IMR-90 (cell line): ENCODE measurements at regions not wholly inside any gene's neighbourhood (a gene's known extent, or its start where the extent isn't known, plus 50 kb on each side); places are given as distances from the start of the nearest gene placed in this dataset.

Experiments used
- ATAC-seq: fragments of 200-7000 bp; cut with Tn5 transposase; 2 replicates; pipeline ENCODE4 v1.9.1; 2020; ENCODE audit warnings: low read depth, mild to moderate bottlenecking, moderate library complexity
- BruUV-seq: library from RNA; stranded (reverse); fragments of 400-500 nt; replicated peaks from 2 replicates; lab custom pipeline; 2021; lab: Mats Ljungman, UMichigan
- CTCF ChIA-PET: fragments of 300-600 bp; formaldehyde crosslinking; extraction: SDS; loops from one replicate; lab custom pipeline; 2021; ENCODE audit warnings: antibody characterized with exemption; lab: Yijun Ruan, JAX
- POLR2A ChIA-PET: fragments of 300-600 bp; sonication (Branson Sonifier 250); formaldehyde crosslinking; loops from one replicate; lab custom pipeline; 2022; ENCODE audit warnings: antibody characterized with exemption; ENCODE audit not compliant: unreplicated experiment; lab: Charles Lee
- DNase-seq: peaks from one replicate; pipeline ENCODE4 v3.0.0; 2013
- H2AFZ ChIP-seq: replicated peaks from 2 replicates; pipeline ENCODE3; 2013; ENCODE audit warnings: low read length, mild to moderate bottlenecking; ENCODE audit not compliant: poor library complexity
- H2AK5ac ChIP-seq: 2 replicates; pipeline ENCODE4 v1.6.1; 2013; ENCODE audit warnings: low read depth, low read length, inconsistent platforms
- H2AK9ac ChIP-seq: replicated peaks from 2 replicates; pipeline ENCODE3; 2013; ENCODE audit warnings: mild to moderate bottlenecking, low read depth, low read length, moderate library complexity; ENCODE audit not compliant: poor library complexity
- H2BK120ac ChIP-seq: 2 replicates; pipeline ENCODE4 v1.6.1; 2013; ENCODE audit warnings: low read depth, low read length, inconsistent platforms
- H2BK15ac ChIP-seq: 3 replicates; pipeline ENCODE4 v1.6.1; 2013; ENCODE audit warnings: low read depth, low read length, inconsistent platforms
- H2BK20ac ChIP-seq: 2 replicates; pipeline ENCODE4 v1.6.1; 2013; ENCODE audit warnings: low read depth, mild to moderate bottlenecking, inconsistent platforms, low read length, moderate library complexity
- H2BK5ac ChIP-seq: 2 replicates; pipeline ENCODE4 v1.6.1; 2013; ENCODE audit warnings: mild to moderate bottlenecking, low read depth, low read length, inconsistent platforms; ENCODE audit not compliant: poor library complexity, severe bottlenecking
- H3K14ac ChIP-seq: replicated peaks from 2 replicates; pipeline ENCODE4 v1.6.1; 2013; ENCODE audit warnings: low read depth, low read length, inconsistent platforms
- H3K18ac ChIP-seq: 2 replicates; pipeline ENCODE4 v1.6.1; 2013; ENCODE audit warnings: low read depth, low read length, control low read depth
- H3K23ac ChIP-seq: 2 replicates; pipeline ENCODE4 v1.6.1; 2013; ENCODE audit warnings: low read depth, low read length, inconsistent platforms
- H3K27ac ChIP-seq: 2 replicates; pipeline ENCODE4 v1.5.1; 2013; ENCODE audit warnings: mild to moderate bottlenecking, control low read depth, low read length; ENCODE audit not compliant: insufficient read depth
- H3K27me3 ChIP-seq: 2 replicates; pipeline ENCODE4 v1.6.1; 2013; ENCODE audit warnings: low read length; ENCODE audit not compliant: control insufficient read depth, insufficient read depth
- H3K36me3 ChIP-seq: 2 replicates; pipeline ENCODE4 v1.6.1; 2013; ENCODE audit warnings: low read length, mixed read lengths; ENCODE audit not compliant: control insufficient read depth, insufficient read depth
- H3K4ac ChIP-seq: 2 replicates; pipeline ENCODE4 v1.6.1; 2013; ENCODE audit warnings: low read depth, low read length, inconsistent platforms
- H3K4me1 ChIP-seq: 2 replicates; pipeline ENCODE4 v1.6.1; 2013; ENCODE audit warnings: low read length, mixed read lengths; ENCODE audit not compliant: control insufficient read depth, insufficient read depth
- H3K4me2 ChIP-seq: 2 replicates; pipeline ENCODE4 v1.6.1; 2013; ENCODE audit warnings: low read depth, mild to moderate bottlenecking, control low read depth, low read length, moderate library complexity
- H3K4me3 ChIP-seq: 2 replicates; pipeline ENCODE4 v1.5.1; 2013; ENCODE audit warnings: low read depth, mild to moderate bottlenecking, control low read depth, low read length, moderate library complexity; ENCODE audit not compliant: insufficient read depth
- H3K56ac ChIP-seq: 2 replicates; pipeline ENCODE4 v1.6.1; 2013; ENCODE audit warnings: low read length, inconsistent platforms; ENCODE audit not compliant: insufficient read depth; ENCODE audit errors: extremely low read depth
- H3K79me1 ChIP-seq, 2 experiments: 2 replicates each; pipeline ENCODE4 v1.6.1; 2013; ENCODE audit warnings: low read length in 2 of 2, inconsistent platforms in 1 of 2, low read depth in 1 of 2
- H3K9ac ChIP-seq: 2 replicates; pipeline ENCODE4 v1.6.1; 2013; ENCODE audit warnings: low read depth, low read length, control low read depth
- H3K9me1 ChIP-seq: 2 replicates; pipeline ENCODE4 v1.6.1; 2013; ENCODE audit warnings: low read length, inconsistent platforms; ENCODE audit not compliant: insufficient read depth
- H3K9me3 ChIP-seq: 2 replicates; pipeline ENCODE4 v1.6.1; 2013; ENCODE audit warnings: low read length; ENCODE audit not compliant: control insufficient read depth, insufficient read depth
- H4K20me1 ChIP-seq: 2 replicates; pipeline ENCODE4 v1.6.1; 2013; ENCODE audit warnings: low read length, inconsistent platforms; ENCODE audit not compliant: insufficient read depth
- H4K5ac ChIP-seq: 2 replicates; pipeline ENCODE4 v1.6.1; 2013; ENCODE audit warnings: mild to moderate bottlenecking, low read depth, low read length, control low read depth
- H4K8ac ChIP-seq, 2 experiments: 2 replicates each; pipeline ENCODE4 v1.6.1; 2013; ENCODE audit warnings: low read depth in 2 of 2, low read length in 2 of 2, control low read depth in 1 of 2, inconsistent platforms in 1 of 2
- H4K91ac ChIP-seq: 2 replicates; pipeline ENCODE4 v1.6.1; 2013; ENCODE audit warnings: low read depth, low read length, inconsistent platforms; ENCODE audit not compliant: insufficient read depth
- RAD21 ChIP-seq: IDR thresholded peaks from 2 replicates; pipeline ENCODE4 v1.6.1; 2012; ENCODE audit warnings: low read length, improper control_type of control experiment
- SMC3 ChIP-seq: fragments of 150-350 bp; IDR thresholded peaks from 2 replicates; pipeline ENCODE4 v1.6.1; 2016; ENCODE audit warnings: low read depth, mild to moderate bottlenecking, antibody characterized with exemption, low read length, moderate library complexity
- WGBS, 2 experiments: methylation state at CpG; one replicate each; pipeline versions ENCODE4 v1.1.5 to v1.1.7; 2013; ENCODE audit warnings: missing lambda C conversion rate in 2 of 2; ENCODE audit not compliant: insufficient read length in 1 of 2; ENCODE audit errors: extremely low coverage in 2 of 2; 5-methylcytosine and 5-hydroxymethylcytosine counted together
- dilution Hi-C: fragments of 300-500 bp; cut with HindIII; formaldehyde crosslinking; loops from one replicate; pipeline ENCODE4 v1.14.3; 2018; ENCODE audit warnings: low sequenced_read_pairs; ENCODE audit not compliant: unreplicated experiment
- in situ Hi-C: fragments of 300-500 bp; cut with MboI; formaldehyde crosslinking; loops from 3 replicates; pipeline ENCODE4 v1.14.3; 2019; ENCODE audit warnings: low sequenced_read_pairs, inconsistent platforms, mixed read lengths
- intact Hi-C: fragments of 100-400 bp; cut with micrococcal nuclease; formaldehyde crosslinking; loops from 2 replicates; pipeline ENCODE4 v1.10.0; 2022
- TF ChIP-seq, protein P1 (sequence below): fragments of 150-350 bp; IDR thresholded peaks from 2 replicates; pipeline ENCODE4 v1.6.1; 2017; ENCODE audit warnings: mild to moderate bottlenecking, antibody characterized with exemption, low read length, low read depth

DNA sequence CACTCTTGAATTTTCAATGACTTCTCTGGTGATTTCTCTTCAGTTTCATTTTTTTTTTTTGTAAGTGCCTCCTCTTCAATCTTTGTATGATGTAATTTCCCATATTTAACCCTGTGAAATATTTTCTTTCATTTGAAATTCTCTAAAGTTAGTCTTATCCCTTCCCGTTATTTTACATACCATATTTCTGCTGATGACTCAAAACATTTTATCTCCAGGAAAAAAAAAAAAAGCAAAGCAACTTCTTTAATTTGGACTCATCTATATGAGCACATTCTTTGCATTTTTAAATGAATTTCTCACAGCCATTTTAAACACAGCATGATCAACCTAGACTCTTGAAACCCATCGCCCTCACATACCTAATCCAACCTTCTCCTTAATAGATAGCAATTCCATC is 1831.4 kb downstream of the ARAP2 start:
- no CpG with 5 or more reads among the region's 2 CpGs for WGBS, 2 experiments

More for the DNA sequence above, 1831.4 kb downstream of the ARAP2 start:
- H3K4me2 ChIP-seq, result no peak overlapping the region
- DNase-seq (no peak), ATAC-seq (no peak)
- intact Hi-C loops (no loop called here), in situ Hi-C loops (no loop called here), dilution Hi-C loops (no loop called here)
- H4K20me1 ChIP-seq, result no peaks in the 10 kb centered on the region
- no peak overlapping the region for H3K4ac ChIP-seq
- H2BK5ac ChIP-seq, result no peak overlapping the region
- H3K18ac ChIP-seq, result no peak overlapping the region
- no peaks in the 10 kb centered on the region for H3K9me1 ChIP-seq
- H3K4me1 ChIP-seq, result no peaks in the 10 kb centered on the region
- H2BK20ac ChIP-seq, result no peak overlapping the region
- H2AK9ac ChIP-seq, result no peak overlapping the region
- H2BK120ac ChIP-seq, result no peak overlapping the region
- H3K27me3 ChIP-seq, result no peaks in the 10 kb centered on the region
- H3K79me1 ChIP-seq, result no peaks in the 10 kb centered on the region
- H4K8ac ChIP-seq, result no peak overlapping the region
- CTCF ChIA-PET, result no interaction called here
- TF ChIP-seq, protein P1, sequence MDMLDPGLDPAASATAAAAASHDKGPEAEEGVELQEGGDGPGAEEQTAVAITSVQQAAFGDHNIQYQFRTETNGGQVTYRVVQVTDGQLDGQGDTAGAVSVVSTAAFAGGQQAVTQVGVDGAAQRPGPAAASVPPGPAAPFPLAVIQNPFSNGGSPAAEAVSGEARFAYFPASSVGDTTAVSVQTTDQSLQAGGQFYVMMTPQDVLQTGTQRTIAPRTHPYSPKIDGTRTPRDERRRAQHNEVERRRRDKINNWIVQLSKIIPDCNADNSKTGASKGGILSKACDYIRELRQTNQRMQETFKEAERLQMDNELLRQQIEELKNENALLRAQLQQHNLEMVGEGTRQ, result no peak
- no peak for TF ChIP-seq SMC3
- TF ChIP-seq RAD21, result no peak
- no TSS peak for BruUV-seq
- H3K23ac ChIP-seq, result no peak overlapping the region
- H4K91ac ChIP-seq, result no peak overlapping the region
- H4K5ac ChIP-seq, result no peak overlapping the region
- H3K4me3 ChIP-seq, result no peak overlapping the region
- no peak overlapping the region for H3K9ac ChIP-seq
- H3K9me3 ChIP-seq, result peaks cover 2% of the 10 kb centered on the region; the same call in 1 of the 2 replicates
- H2AFZ ChIP-seq, result no peak overlapping the region
- H3K27ac ChIP-seq, result no peak overlapping the region
- H2BK15ac ChIP-seq, result no peak overlapping the region
- H3K36me3 ChIP-seq, result no peaks in the 10 kb centered on the region
- no peak overlapping the region for H3K14ac ChIP-seq
- H2AK5ac ChIP-seq, result no peak overlapping the region
- no peak overlapping the region for H3K56ac ChIP-seq
- POLR2A ChIA-PET, result no interaction called here
